ENCODE measurements at regions not wholly inside any gene's neighbourhood (a gene's known extent, or its start where the extent isn't known, plus 50 kb on each side); places are given as distances from the start of the nearest gene placed in this dataset.

GRCh38 chr2:186058614-186059013 is 320.0 kb downstream of the FSIP2 start:
- TF ChIP-seq CTCF (IDR thresholded peaks at IDR 0.05; ENCODE audit: low read depth, low read length), result no peak
- DNase-seq (ENCODE audit: extremely low read depth, low read depth), result no peak

DNA sequence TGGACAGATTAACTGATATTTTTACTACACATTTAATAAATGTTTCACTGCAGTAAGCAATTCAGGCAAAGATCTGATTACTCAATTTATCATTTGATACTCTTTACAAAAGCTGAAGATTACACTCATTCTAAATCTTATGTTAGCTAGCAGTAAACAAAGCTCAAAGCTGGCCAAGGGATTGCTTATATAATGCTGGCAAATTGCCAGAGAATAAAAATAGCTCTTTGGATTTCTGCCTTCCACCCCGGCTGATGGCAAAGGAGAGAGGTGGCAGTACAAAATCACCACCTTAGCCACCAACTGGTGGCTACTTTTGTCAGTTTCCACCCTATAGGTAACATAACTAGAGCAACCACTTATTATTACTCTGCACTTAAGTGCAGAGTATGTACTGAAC is 320.5 kb downstream of the FSIP2 start:
- DNase-seq (ENCODE audit: extremely low read depth, low read depth), result peak; percentile 0
- no peak for TF ChIP-seq CTCF (IDR thresholded peaks at IDR 0.05; ENCODE audit: low read depth, low read length)

DNA sequence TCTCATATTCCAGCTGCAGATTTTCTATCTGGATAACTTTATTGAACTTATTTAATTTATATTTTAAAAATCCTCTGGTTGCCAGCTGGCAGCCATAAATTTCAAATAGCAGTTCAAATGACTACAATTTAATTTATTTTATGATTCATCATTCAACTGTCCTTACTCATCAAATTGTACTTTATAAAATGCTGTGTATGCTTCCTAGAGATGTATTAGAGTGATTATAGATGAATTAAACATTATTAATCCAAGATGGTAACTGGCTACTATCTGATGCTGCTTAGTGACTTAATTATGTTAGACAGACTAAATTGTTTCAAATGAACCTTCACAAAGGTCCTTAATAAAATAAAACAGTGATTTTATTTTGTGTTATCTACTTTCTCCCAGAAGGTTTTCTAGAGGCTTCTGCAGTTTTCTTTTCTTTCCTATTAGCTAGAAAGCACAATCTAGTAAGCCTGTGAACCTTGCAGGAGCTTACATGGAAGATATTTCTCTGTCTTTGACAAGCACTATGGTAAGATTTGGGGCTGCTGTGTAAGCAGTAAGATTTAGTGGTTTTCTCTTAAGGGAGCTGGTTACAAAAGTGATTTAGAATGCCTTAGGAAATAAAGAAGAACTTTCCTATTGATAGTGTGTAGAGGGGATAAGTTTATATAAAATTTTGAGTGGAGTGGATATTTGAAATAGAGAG is 322.3 kb downstream of the FSIP2 start:
- DNase-seq (ENCODE audit: extremely low read depth, low read depth), result no peak

GRCh38 chr2:186064507-186064906 is 325.9 kb downstream of the FSIP2 start:
- no peak for TF ChIP-seq CTCF (IDR thresholded peaks at IDR 0.05; ENCODE audit: low read depth, low read length)
- DNase-seq (ENCODE audit: extremely low read depth, low read depth), result no peak

More for the DNA sequence above, 322.3 kb downstream of the FSIP2 start:
- no peak for TF ChIP-seq CTCF (IDR thresholded peaks at IDR 0.05; ENCODE audit: low read depth, low read length)

DNA sequence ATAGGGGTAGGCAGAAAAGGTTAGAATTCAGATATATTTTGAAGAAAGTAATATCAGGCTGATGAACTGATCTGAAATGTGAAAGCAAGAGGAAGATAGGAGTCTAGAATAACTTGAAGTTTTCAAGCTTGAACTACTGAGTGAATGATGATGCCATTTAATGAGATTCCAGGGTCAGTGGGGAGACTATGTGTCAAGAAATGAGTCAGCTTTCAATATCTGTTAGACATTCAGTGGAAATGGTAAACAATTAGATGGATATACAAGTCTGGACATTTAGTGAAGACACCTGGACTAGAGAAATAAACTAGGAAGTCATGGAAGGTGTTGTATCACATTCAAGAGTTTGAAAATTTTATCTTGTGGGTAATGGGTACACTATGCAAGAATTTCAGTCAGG is 326.9 kb downstream of the FSIP2 start:
- DNase-seq (ENCODE audit: extremely low read depth, low read depth), result no peak

GRCh38 chr2:186068139-186068801 is 329.7 kb downstream of the FSIP2 start:
- TF ChIP-seq CTCF (IDR thresholded peaks at IDR 0.05; ENCODE audit: low read depth, low read length), result no peak
- no peak for DNase-seq (ENCODE audit: extremely low read depth, low read depth)

More for the DNA sequence above, 326.9 kb downstream of the FSIP2 start:
- TF ChIP-seq CTCF (IDR thresholded peaks at IDR 0.05; ENCODE audit: low read depth, low read length), result no peak

DNA sequence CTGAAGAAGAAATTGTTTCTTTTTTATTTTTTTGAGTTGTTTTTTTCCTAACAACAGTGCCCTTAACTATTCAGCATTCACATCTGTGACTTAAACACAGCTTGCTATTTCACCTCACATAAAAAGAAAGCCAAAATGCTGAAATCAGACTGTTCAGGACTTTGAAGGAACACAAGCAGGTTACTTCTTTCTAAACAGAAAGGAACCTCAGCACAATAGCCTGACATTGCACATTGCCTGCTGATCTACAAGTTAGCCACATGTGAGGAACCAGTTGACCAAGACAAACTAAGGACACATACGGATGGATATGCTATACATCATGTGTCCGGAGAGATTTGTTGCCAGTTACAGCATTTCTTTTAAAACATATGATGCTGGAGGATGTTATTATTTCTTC is 331.1 kb downstream of the FSIP2 start:
- TF ChIP-seq CTCF (IDR thresholded peaks at IDR 0.05; ENCODE audit: low read depth, low read length), result no peak
- no peak for DNase-seq (ENCODE audit: extremely low read depth, low read depth)

Data from AG09319 (cell line).